ENCODE measurements at regions not wholly inside any gene's neighbourhood (a gene's known extent, or its start where the extent isn't known, plus 50 kb on each side); places are given as distances from the start of the nearest gene placed in this dataset.

DNA sequence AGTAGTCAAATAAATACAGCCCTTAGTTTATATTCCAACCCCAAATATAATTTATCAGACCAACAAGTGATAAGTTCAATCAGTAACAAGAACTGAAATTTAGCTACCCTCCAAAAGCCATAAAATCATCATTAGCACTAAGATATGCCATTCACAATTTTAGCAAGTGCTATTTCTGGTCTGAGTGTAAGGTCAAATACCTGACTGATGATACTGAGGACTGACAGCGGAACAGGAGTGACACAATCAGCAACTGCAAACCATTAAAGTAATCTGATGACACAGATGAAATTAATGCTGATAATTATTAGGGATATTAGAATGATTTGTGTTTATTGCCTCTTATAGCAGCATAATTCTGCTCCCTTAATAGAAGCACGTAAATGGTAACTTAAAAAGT is 152.7 kb upstream of the SPHKAP start:
- H3K4me1 Mint-ChIP-seq: no peaks in the 10 kb centered on the region
- H3K27me3 Mint-ChIP-seq (ENCODE audit: low read depth in 3 of 3): no peaks in the 10 kb centered on the region
- H3K27ac Mint-ChIP-seq: no peak overlapping the region
- no peak overlapping the region for H3K27ac ChIP-seq (ENCODE audit: low read depth in 1 of 2, low read length in 2 of 2)
- peaks cover 2 to 13% (median 4%) of the 10 kb centered on the region in 7 donors for H3K9me3 Mint-ChIP-seq
- no peaks in the 10 kb centered on the region for H3K36me3 Mint-ChIP-seq
- H4K20me1 ChIP-seq (ENCODE audit: insufficient read depth, low read length): no peaks in the 10 kb centered on the region
- H3K79me2 ChIP-seq (ENCODE audit: insufficient read depth, low read length): no peaks in the 10 kb centered on the region
- DNase-seq: no peak
- no peak overlapping the region for H3K4me2 ChIP-seq (replicated peaks; ENCODE audit: extremely low read depth, low read length, poor library complexity, severe bottlenecking)
- no peak overlapping the region for H2AFZ ChIP-seq (ENCODE audit: insufficient read depth, low read depth, low read length, poor library complexity, severe bottlenecking)
- no peak overlapping the region for H3K9ac ChIP-seq (ENCODE audit: insufficient read depth, low read length, poor library complexity, severe bottlenecking)
- WGBS (ENCODE audit: insufficient coverage): no CpG with 5 or more reads among the region's 2 CpGs
- H3K4me1 ChIP-seq (ENCODE audit: control insufficient read depth in 1 of 2, insufficient read depth in 2 of 2, low read length in 2 of 2): no peaks in the 10 kb centered on the region
- H3K9me3 ChIP-seq (replicated peaks in 1 of 2; ENCODE audit: control insufficient read depth in 1 of 2, insufficient read depth in 1 of 2, low read length in 2 of 2): peaks cover 10 to 11% of the 10 kb centered on the region in 2 donors
- H3K4me3 ChIP-seq (replicated peaks in 1 of 3; ENCODE audit: low read depth in 2 of 3, low read length in 3 of 3): no peak overlapping the region
- no peak overlapping the region for H3K4me3 Mint-ChIP-seq
- intact Hi-C loops (cut with micrococcal nuclease): no loop called here
- no peaks in the 10 kb centered on the region for H3K36me3 ChIP-seq (replicated peaks in 1 of 2; ENCODE audit: control insufficient read depth in 1 of 2, insufficient read depth in 2 of 2, low read length in 2 of 2)
- TF ChIP-seq CTCF (IDR thresholded peaks at IDR 0.05): no peak
- no peaks in the 10 kb centered on the region for H3K27me3 ChIP-seq (ENCODE audit: control insufficient read depth in 2 of 2, insufficient read depth in 2 of 2, low read length in 2 of 2)

DNA sequence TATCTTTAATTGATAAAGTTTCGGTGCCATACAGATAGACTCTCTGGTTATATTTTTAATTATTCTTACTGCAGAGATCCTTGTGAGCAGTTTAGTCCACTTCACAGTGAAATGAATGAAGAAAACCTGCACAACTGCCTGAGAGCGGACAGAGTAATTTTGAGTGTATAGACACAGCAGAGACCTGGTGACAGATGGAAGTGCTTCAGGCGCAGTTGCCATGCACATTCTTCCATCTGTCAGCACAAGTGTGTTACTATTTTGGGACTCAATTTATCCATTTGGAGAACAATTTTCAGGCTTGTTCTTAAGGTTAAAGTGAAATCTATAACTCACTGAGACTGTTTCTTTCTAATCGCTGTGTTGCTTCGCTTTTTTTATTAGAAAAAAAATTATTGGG is 147.8 kb upstream of the SPHKAP start:
- intact Hi-C loops (cut with micrococcal nuclease): no loop called here
- H3K9me3 Mint-ChIP-seq: peaks cover 11 to 33% (median 20%) of the 10 kb centered on the region in 7 donors
- no peak overlapping the region for H2AFZ ChIP-seq (ENCODE audit: insufficient read depth, low read depth, low read length, poor library complexity, severe bottlenecking)
- no peak overlapping the region for H3K9ac ChIP-seq (ENCODE audit: insufficient read depth, low read length, poor library complexity, severe bottlenecking)
- no peak overlapping the region for H3K27ac Mint-ChIP-seq
- H3K79me2 ChIP-seq (ENCODE audit: insufficient read depth, low read length): no peaks in the 10 kb centered on the region
- H4K20me1 ChIP-seq (ENCODE audit: insufficient read depth, low read length): no peaks in the 10 kb centered on the region
- TF ChIP-seq CTCF (IDR thresholded peaks at IDR 0.05): no peak
- no peaks in the 10 kb centered on the region for H3K4me1 ChIP-seq (ENCODE audit: control insufficient read depth in 1 of 2, insufficient read depth in 2 of 2, low read length in 2 of 2)
- H3K36me3 ChIP-seq (replicated peaks in 1 of 2; ENCODE audit: control insufficient read depth in 1 of 2, insufficient read depth in 2 of 2, low read length in 2 of 2): no peaks in the 10 kb centered on the region
- H3K27ac ChIP-seq (ENCODE audit: low read depth in 1 of 2, low read length in 2 of 2): no peak overlapping the region
- no peaks in the 10 kb centered on the region for H3K36me3 Mint-ChIP-seq
- no peaks in the 10 kb centered on the region for H3K27me3 ChIP-seq (ENCODE audit: control insufficient read depth in 2 of 2, insufficient read depth in 2 of 2, low read length in 2 of 2)
- no peaks in the 10 kb centered on the region for H3K27me3 Mint-ChIP-seq (ENCODE audit: low read depth in 3 of 3)
- peaks cover 16 to 21% of the 10 kb centered on the region in 2 donors for H3K9me3 ChIP-seq (replicated peaks in 1 of 2; ENCODE audit: control insufficient read depth in 1 of 2, insufficient read depth in 1 of 2, low read length in 2 of 2)
- no peak overlapping the region for H3K4me3 ChIP-seq (replicated peaks in 1 of 3; ENCODE audit: low read depth in 2 of 3, low read length in 3 of 3)
- no peak overlapping the region for H3K4me2 ChIP-seq (replicated peaks; ENCODE audit: extremely low read depth, low read length, poor library complexity, severe bottlenecking)
- WGBS (ENCODE audit: insufficient coverage): 90% methylated on average over 2 of the region's 5 CpGs
- H3K4me1 Mint-ChIP-seq: no peaks in the 10 kb centered on the region
- DNase-seq: no peak
- H3K4me3 Mint-ChIP-seq: no peak overlapping the region

Data from CD14-positive monocyte (primary cell).